T-helper 2 cell (primary cell): ENCODE measurements at regions not wholly inside any gene's neighbourhood (a gene's known extent, or its start where the extent isn't known, plus 50 kb on each side); places are given as distances from the start of the nearest gene placed in this dataset.

Source experiments
- DNase-seq, 5 experiments: peaks; one replicate each; pipeline versions ENCODE4 v3.0.0 to v3.0.0-alpha.2; 2012 to 2022

DNA sequence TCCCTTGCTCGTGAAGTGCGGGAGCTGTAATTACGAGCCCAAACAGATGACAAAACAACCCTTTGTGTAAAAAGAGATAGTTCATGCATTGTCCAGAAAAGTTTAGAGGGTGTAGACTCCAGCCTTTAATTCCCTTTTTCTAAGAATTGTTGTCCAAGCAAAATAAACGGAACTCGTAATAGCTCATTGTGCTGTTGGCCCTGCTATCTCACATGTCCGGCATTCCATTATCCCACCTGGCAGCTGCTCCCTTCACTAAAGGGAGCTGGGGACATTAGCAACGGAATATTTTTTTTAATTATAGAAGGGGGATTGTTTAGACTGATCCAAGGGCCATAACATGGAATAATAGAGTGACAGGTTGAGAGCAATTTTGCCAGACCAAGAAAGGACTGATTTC is 277.5 kb upstream of the TBX3 start:
- DNase-seq, result no peak

DNA sequence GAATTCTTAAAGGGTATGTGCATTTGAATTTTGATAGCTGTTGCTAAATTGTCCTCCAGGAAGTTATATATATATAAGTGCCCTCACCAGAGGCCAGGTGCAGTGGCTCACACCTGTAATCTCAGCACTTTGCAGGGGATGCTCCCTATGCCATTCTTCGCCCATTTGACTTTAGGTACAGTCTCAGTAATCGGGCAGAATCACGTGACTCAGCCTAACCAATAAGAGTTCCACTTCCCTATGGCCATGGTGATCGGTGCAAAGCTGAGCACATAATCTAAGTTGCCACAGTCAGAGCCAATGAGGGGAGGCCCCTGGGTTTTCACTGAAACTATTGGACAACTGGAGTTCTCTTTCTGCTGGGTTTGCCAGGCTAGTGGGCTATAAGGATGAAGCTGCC is 274.6 kb upstream of the TBX3 start:
- no peak for DNase-seq

DNA sequence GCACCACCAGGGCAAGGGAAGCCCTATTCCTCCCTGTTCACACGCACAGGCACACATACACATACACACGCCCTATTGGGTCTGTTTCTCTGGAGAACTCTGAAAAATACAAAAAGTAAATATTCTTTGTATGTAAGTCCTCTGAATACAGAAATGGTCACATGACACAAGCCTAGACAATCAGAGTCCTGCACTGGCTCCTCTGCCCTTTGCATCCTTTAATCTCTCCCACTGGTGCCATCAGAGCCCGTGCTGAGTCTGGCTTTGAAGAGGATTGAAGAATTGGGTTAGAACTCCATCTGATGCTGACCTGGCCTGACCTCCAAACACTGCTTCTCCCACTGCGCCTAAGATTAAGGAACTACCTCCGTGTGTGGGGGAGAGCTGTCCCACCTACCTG is 273.2 kb upstream of the TBX3 start:
- DNase-seq, result no peak

GRCh38 chr12:114955414-114956014 is 271.5 kb upstream of the TBX3 start:
- no peak for DNase-seq

GRCh38 chr12:114954511-114955055 is 270.6 kb upstream of the TBX3 start:
- no peak for DNase-seq

- DNase-seq, result no peak
Measured at GRCh38 chr12:114952573-114953271, 268.7 kb upstream of the TBX3 start.

GRCh38 chr12:114949058-114949820 is 265.3 kb upstream of the TBX3 start:
- no peak for DNase-seq

DNA sequence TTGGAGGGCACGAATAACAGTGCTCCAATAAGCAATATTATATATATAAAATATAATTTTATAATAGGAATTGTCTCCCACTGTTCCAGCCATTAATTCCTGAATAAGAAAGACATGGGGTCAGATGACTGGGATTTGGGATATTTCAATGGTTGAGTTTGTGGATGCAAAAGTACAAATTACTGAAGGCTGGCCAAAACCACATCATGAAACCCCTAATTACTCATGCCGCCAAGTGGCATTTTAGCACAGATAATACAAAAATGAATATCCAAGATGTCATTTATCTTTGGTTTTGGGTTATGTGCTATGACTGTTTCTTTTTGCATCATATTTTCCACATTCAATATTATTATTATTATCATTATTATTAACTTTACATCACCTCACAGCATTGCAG is 261.4 kb upstream of the TBX3 start:
- DNase-seq, result no peak

DNA sequence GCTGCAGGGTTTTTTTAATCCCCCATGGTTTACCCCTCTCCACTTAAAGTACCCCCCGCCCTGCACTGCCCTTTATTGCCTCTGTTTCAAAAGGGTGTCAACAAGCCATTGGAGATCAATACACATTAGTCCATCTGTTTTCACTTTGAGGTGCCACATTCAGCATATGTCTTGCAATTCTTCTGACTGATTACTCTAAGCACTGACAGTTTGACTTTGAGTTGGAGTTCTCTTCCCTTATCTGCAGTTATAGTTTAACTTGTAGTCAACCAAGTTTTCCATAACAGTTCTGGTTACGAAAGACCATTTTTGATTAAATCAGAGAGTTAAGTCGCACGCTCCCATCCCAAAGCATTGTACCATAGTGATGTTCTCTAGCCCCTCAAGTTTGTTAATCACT is 260.8 kb upstream of the TBX3 start:
- no peak for DNase-seq

DNA sequence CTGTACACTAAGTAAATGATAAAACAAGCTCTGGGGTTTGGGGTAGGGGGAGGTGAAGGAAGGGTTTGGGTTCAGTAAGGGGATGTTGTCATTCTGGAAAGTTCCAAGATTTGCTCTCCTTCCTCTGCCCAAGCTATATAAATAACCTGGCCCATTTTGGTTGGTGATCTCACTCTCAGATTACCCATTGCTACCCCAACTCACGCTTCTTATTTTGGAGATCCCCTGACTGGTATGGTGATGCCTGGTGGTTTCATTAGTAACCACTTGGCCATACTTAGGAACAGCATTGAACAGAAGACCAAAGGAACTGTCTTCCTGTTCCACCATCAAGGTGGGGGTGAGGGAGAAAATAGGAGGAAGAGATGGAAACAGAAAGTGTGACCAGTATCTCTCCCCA is 259.6 kb upstream of the TBX3 start:
- DNase-seq, result no peak

GRCh38 chr12:114938487-114939210 is 254.7 kb upstream of the TBX3 start:
- no peak for DNase-seq

- no peak for DNase-seq
Measured at GRCh38 chr12:114936148-114937079, 252.4 kb upstream of the TBX3 start.

GRCh38 chr12:114935658-114936057 is 251.7 kb upstream of the TBX3 start:
- DNase-seq, result no peak

- DNase-seq, result no peak
Measured at GRCh38 chr12:114933428-114934160, 249.6 kb upstream of the TBX3 start.

DNA sequence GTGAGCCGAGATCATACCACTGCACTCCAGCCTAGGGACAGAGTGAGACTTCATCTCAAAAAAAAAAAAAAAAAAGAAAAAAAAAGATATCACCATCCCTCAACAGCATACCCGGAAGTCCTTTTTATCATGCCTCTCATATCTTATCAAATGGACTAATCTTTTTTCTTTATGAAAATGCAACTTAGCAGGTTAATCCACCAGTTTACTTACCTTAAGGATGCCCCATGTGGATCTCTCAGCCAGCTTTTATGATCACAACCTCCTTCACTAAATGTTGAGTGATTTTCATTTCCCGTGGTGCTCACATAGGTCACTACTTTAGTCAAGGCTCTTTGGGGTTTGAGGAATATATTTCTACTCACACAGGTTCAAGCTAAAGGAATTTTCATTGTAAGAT is 248.8 kb upstream of the TBX3 start:
- DNase-seq, result no peak

- no peak for DNase-seq
Measured at GRCh38 chr12:114931025-114931424, 247.1 kb upstream of the TBX3 start.

DNA sequence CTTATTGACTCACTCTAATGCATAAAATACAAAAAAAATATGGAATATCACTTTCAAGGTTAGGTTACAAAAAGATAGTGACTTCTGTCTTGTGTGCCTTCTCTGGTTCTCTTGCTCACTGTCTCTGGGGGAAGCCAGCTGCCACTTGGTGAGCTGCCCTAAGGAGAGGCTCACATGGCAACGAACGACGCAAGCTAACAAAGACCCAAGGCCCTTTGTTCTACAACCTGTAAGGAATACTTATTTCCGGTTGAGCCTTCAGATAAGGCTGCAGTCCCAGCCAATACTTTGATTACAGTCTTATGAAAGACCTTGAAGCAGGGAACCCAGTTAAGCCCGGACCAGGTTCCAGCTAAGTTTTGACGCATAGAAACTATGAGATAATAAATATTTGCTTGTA is 242.4 kb upstream of the TBX3 start:
- DNase-seq, result no peak

DNA sequence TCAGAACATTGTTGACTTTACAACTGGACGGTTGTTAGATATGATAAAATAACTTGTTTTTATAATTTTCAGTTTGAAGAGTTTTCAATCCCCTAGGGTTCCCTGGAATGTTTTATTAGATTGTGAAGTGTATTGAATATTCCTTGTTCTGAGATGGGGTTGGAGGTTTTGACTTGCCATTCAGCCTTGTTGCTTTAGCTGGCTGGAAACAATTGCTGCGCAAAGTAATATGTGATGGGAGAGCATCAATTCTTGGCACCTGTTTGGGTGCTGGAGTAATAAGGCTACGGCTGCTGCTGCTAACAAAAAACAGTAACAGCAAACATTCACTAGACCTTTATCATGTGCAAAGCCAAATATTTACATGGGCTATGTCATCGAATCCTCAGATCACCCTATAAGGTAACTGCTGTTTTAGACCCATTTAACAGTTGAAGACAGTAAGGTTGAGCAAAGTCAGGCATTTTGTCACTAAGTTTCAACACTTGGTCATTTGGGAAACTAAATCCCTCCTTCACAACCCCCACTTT is 241.0 kb upstream of the TBX3 start:
- no peak for DNase-seq

DNA sequence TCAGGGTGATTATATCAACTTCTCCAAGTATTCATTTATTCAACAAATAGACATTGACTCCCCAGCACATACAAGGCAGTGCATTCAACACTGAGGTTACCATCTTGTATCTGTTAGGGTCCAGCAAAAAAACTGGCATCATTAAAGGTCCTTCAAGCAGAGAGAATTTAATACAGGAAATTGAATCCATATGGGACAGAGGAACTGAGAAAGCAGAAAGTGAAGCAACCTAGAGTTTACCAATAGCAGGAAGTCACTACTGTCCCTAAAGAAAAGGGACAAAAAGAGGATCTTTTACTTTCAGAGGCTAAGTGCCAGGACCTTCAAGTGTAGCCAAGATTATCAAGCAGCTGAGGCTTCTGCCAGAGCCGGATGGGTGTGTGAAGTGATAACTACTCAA is 237.8 kb upstream of the TBX3 start:
- DNase-seq, result no peak

GRCh38 chr12:114920771-114921554 is 237.0 kb upstream of the TBX3 start:
- no peak for DNase-seq
